HG03060 (cell line): ENCODE measurements at regions not wholly inside any gene's neighbourhood (a gene's known extent, or its start where the extent isn't known, plus 50 kb on each side); places are given as distances from the start of the nearest gene placed in this dataset.

Experiments
- ATAC-seq: cut with Tn5 transposase; IDR thresholded peaks from one replicate; pipeline ENCODE4 v1.9.1; 2021; ENCODE audit warnings: low read depth, moderate number of reproducible peaks; ENCODE audit not compliant: unreplicated experiment

DNA sequence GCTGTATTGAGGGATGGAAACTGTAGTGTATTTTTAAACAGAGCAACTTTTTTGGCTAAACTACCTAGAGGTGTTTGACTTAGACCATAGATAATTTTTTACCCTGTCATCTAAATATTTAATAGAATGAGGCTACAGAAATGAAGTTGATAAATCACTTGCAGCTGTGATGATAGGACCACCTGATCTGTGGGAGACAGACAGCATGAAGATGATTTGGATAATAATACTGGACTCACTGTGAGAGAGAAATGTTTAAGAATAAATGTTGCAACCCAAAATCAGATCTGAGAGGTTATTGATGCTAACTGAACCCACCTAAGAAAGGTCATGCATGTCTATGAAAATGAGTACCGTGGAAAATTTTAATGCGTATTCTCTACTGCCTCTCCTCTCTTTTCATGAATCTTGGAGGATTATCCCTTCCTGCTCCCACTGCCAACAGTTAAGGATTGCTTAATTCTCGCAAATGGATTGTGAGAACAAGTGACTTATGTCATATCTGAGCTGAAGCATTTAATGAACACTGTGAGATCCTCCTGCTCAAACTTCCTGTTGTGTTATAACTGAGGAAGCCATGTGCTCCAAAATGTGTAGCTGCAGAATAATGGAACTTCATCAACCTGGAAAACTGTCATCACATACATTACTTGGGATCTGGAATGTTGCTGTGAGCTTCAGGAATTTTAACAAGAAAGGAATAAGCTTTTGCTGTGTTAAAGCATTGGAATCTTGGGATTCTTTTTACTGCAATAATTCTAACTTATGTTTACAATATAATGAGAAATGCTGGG is 617.9 kb upstream of the CDH18 start:
- no peak for ATAC-seq

DNA sequence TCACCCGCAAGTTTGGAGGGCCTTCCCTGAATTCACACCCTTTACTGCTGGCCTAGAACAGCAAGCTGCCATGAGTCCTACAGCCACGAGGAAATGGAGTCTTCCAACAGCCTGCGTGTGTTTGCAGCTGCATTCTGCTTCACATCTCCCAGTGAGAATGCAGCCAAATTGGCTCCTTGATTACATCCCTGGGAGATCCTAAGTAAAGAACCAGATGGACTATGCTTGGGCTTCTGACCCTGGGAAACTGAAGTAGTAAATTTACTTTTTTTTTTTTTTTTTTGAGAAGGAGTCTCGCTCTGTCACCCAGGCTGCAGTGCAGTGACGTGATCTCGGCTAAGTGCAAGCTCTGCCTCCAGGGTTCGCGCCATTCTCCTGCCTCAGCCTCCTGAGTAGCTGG is 617.0 kb upstream of the CDH18 start:
- ATAC-seq, result no peak

DNA sequence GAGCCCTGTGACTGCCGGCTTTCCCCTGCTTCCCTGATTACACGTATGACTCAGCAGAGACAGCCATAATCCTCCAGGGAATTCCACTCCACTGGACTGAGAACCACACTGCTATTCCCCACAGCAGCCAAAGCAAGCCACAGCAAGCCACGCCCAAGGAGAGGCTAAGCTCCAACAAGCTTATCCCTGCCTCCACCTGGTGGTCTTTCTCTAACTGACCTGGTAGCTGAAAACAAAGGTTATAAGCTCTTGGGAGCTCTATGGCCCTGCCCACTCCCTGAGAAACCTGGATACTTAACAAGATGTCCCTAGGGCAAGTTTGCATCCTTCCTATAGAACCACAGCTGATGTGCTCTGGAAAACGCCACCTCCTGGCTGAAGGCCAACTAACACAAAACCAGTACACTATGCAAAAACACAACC is 613.7 kb upstream of the CDH18 start:
- no peak for ATAC-seq

DNA sequence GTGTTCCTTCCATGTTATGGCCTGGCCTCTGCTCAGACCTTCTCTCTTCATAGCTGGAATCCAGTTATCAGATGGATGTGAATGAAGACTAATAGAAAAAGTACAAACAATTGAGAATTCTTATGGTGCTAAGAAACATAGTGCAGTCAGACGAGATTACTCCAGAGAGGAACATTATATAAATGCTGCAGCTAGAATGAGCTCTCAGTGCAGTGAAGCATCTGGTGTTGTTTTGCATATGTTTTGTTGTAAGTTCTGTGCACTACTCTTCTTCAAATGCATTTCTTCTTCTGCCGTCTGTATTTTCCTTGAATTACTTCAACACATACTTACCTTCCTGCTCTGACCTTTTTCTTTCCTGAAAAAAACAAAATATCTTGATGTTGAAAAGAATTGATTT is 602.4 kb upstream of the CDH18 start:
- no peak for ATAC-seq

DNA sequence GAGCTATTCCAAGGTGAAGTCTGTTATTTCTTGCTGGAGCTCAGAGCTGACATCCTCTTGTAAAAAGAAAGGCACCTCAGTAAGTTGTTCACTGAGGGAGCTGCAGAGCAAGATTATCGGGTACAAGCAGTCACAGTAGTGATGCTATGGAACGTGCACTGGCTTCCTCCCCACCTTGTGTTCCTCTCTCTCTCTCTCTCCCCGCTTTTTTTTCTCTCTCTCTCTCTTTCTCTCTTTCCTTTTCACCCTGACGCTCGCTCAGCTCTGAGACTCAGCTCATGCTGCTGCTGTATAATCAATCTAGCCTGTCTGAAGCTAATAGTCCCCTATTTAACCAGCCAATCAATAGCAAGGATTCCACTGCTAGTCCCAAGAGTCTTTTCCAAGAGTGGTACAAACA is 587.6 kb upstream of the CDH18 start:
- no peak for ATAC-seq

DNA sequence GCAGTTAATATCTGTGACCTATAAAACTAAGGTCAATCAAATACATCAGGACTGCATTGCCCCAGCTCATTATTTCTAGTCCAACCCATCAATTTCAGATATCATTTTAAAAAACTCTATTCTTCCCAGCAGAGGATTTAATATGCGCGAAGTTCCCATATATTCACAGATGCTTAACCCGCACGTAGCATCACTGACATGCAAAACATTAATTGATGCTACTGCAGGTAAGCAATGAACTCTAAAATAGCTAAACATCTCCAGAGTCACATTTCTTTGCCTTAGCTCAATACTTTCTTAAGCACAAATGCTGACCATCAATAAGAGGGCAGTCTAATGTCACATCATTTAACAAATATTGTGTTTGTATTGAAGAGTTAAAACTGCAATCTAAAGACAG is 586.6 kb upstream of the CDH18 start:
- no peak for ATAC-seq

DNA sequence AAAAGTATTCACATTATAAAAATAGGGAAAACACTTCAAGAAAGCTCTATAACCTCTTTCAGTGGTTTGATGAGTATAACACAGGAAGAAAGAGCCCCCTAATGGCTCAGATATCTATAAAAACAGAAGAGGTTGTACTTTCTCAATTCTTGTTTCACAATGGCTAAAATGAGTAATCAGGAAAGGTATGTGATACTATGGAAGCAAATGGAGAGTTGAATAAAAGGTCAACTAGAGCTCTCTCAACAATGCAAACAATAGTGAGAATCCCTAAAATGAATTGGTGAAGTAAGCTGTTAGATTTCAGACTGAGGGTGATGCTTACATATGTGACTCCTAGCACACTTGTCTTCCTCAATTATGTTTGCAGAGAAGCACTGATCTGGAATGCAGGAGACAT is 584.6 kb upstream of the CDH18 start:
- no peak for ATAC-seq

DNA sequence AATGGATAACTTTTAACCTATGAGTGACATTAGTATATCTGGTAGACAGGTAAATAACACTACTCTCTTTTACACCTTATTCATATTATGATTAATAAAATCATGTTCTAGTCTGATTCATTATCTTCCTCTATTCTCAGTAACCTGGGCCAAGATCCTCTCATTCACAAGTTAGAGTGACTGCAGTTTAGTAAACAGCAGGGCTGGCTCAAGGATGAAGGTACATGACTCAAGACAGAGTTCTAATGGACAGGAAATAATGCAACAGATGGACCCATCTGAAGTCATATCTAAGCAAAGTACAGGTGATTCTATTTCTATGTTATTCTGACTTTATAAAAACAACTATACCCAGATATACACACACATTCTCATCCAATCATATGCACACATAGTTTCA is 582.5 kb upstream of the CDH18 start:
- ATAC-seq, result no peak

DNA sequence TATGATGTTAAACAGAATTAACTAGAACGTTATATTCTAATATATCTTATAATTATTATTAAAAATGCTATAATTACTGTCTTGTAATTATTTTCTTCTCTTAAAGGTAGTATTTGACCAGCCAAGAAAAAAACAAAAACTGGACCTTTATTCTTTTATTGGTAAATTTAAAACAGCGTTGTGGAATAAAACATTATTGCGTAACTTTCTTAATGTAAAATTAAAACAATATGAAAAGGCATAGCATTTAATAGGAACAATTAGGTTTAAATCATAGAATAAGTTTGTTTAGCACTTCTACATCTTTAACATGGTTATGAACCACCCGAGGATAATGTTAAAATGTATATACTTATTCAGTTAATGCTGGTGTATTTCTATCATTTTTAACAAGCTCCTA is 574.5 kb upstream of the CDH18 start:
- no peak for ATAC-seq

DNA sequence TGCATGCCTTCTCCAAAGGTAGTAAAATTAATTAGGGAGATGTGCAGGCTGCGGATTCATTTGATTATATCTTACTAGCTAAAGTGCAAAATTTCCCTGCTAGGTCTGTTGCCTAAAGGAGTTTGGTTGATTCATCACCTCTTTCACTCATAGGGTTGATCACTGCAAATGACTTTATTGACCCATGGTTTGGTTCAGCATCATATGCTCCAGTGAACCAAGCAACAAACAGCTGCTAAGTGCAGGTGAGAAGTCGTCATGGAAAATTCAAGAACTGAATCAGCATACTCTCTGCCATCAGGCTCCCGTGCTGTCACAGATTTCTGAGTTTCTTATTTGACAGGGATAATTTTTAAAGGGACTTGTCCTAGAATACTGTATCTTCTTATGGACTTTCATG is 571.8 kb upstream of the CDH18 start:
- no peak for ATAC-seq

DNA sequence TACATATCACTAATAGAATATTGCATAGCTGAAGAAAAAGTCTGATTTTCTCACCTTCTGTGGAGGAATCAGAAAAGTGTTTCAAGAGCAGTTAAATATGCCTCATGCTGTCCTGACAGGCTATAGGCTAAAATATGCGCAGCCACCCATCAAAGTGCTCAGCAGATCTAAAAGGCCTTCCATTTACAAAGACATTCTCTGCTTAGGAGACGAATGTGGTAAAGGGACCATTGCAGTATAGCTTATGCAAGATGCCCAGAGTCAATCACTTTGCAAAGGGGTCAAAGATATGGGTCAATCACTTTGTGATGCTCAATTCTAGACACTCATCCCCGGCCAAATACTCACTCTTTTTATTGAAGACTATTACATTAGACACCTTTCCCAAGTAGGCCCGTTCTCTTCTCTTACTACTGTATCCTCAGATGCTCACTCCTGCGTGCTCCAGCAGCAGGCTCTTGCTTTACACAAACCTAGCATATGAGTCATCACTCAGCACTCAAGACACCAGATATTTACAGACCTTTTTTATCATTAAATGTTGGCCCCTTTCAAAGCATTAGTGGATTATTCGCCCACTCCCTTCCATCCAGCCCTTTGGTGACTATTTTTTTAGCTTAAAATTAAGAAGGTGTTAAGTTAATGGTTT is 568.2 kb upstream of the CDH18 start:
- ATAC-seq, result no peak

DNA sequence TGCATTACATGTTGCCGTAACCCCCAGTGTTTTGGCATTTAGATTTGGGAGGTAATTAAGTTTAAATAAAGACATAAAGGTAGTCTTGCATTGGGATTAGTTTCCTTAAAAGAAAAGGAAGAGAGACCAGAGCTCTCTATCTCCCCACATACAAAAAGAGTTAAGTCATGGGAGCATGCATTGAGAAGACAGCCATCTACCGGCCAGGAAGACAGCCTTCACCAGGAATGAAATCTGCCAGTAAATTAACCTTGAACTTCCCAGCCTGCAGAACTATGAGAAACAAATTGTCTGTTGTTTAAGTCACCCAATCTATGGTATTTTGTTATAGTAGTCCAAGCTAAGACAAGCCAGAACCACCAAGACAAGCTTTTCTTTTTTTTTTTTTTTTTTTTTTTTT is 567.0 kb upstream of the CDH18 start:
- no peak for ATAC-seq

DNA sequence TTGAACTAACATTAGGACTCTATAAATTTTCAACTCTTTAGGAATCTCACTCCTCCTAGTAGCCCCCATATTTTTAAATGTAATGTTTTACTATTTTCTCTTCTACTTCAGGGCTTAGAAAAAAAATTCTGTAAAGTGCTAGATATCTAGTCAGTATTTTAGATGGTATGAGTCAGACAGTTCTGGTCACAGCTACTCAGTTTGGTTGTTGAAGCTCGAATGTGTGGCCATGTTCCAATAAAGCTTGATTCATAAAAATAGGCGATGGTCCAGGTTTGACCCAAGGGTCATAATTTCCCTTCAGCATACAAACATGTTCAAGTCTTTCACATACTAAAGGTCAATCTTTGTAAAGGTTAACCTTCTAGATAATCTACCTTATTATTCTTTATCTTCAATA is 566.0 kb upstream of the CDH18 start:
- no peak for ATAC-seq

DNA sequence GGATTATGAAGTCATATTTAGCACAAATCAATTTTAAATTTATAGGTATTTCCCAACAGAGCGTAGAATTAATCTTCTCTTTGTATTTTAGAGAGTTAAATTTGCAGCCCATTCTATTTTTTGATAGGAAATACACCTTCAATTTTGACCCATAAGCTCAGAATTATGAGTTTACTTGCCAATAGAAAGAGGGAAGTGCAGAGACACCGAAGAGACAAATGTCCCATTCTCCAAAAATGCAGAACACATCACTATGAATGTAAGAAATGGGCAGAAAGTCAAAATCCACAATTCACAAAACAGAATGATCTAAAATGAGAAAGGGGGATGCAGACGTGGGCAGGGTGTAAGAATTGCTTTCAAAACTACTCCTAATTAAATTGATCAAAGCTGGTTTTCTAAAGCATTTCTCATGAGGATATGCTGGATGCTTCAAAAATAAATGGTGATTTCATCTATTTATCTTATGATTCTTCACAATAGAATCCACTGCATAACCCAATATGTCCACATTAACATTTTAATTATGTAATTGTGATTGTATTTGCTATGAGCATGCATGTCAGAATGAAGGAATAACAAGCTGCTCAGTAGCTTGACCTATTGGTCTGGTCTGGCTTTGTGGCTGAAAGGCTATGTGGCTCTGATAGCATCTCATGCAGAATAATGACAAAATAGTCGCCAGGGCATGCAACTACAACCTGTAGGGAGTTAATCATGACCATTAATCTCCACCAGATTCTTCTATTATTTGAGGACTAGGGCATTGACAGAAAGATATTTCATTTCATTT is 550.1 kb upstream of the CDH18 start:
- ATAC-seq, result no peak

DNA sequence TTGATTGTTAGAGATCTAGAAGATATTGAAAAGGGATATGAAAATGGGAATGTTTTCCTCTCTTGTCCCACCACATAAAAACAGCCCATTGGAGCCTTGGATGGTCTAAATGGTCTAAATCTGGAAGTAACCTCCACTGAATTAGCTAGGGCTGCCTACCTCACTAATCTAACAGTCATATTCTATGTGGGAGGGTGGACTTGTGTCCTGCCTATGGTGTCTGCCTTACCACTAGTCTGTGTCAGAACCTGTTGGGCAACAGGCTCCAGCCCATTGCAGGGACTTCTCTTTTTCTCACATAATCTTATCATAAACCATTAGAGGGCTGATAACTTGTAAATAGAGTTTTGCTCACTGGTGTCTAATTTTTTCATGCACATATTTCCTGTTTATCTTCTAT is 548.8 kb upstream of the CDH18 start:
- ATAC-seq, result no peak

DNA sequence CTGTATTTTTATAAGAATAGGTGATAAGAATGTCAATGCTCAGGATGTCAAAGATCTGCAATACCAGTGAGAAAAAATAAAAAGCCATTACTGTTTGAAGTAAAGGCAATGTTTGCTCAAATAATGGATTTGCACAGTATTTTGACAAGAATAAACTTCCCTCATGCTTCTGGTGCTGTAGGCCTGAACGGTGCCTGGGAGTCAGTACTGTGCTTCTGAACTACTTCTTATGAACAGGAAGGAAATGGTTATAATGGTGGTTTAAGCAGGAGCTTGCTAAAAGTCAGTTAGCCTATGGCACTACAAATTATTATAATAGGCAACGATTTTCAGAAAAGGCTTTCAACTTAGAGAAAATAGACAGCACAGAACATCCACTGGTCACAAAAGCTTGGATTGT is 548.3 kb upstream of the CDH18 start:
- ATAC-seq, result no peak

DNA sequence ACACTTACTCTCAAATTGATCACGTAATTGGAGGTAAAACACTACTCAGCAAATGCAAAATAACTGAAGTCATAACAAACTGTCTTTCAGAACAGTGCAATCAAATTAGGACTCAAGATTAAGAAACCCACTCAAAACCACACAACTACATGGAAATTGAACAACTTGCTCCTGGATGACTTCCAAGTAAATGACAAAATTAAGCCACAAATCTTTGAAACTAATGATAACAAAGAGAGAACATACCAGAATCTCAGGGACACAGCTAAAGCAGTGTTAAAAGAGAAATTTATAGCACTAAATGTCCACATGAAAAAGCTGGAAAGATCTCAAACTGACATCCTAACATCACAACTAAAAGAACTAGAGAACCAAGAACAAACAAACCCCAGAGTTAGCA is 540.5 kb upstream of the CDH18 start:
- no peak for ATAC-seq

DNA sequence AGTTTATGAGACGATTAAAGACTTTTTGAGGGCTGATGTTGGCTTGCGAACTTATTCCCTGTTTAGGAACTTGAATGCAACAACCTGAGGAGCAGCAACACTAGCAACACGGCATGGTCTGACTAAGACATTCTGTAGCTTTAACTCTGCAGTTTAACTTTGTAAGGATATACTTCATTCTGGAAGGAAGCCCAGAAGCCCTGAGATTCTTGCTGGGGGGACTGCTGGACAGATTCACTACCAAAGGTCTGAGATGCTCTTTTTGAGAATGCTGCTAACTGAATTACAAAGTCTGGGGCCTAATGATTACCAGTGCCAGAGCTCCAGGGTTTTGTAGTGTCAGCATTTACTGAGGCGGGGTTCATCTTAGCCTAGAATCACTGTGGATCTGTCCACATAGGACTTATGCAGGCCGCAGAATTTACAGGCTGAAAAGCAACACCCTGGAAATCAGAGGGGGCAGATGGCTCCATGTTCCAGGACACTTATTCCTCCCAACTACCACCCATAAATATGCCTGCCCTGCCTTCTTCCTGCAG is 537.1 kb upstream of the CDH18 start:
- no peak for ATAC-seq

DNA sequence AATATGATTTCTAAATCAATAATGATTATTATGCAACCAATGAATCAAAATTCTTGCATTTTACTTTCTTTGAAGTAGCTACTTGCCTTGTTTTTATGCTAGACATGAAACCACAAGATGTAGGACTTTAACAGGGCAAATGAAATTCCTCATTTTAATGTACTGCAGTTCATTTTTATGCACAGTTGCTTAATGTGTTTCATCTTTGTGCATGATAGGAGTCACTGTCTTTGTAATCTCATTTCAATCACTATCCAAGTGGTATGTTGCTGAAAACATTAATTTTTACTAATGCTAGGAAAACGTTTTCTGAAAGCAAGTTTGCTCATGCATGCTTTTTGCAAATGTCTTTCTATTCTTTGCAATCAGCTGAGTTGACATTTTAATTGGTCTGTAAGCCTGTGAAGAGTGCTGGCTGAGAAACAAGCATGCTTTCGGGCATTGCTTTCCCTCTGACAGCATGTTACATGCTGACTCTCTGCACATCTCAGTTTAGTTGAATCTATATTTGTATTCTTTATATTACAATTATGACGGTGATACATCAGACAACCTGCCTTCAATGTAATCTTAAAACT is 535.0 kb upstream of the CDH18 start:
- no peak for ATAC-seq

DNA sequence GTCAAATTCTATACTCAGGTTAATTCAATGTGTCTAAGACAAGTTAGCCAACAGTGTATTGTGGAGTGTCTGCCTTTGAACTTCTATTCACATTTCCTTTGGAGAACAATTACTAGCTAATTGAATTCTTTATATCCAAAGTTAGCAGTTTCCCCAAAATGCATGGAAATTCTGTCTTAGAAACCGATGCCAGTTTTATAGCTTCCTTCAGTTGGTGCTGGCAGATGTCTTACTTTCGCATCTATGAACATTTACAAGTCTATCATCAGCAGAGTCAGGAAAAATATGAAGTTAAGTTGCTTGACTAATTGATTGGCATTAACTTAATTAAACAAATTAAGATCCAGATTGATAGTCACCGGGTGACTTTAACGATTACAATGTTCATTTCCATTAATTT is 527.6 kb upstream of the CDH18 start:
- ATAC-seq, result no peak

DNA sequence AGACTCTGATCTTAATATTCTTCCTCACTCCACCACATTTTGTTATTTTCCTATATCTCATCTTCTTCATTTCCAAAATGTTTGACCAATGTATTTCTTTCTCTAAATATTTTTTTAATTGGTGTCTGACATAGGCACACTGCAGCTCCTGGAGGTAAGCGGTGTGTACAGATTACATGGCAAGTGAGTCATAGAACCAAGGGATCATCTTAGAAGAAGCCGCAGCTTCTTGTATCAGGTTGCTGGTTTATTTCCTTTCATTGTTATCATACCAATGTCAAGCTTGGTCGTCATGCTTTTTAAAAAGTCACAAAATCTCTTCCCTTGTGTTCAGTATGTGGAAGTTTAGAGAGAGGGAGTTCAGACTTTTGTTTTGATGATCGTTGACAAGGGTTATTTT is 526.1 kb upstream of the CDH18 start:
- ATAC-seq, result no peak
